Activated CD4-positive, alpha-beta T cell treated with anti-CD3 and anti-CD28 coated beads for 36 hours (primary cell): ENCODE measurements at regions not wholly inside any gene's neighbourhood (a gene's known extent, or its start where the extent isn't known, plus 50 kb on each side); places are given as distances from the start of the nearest gene placed in this dataset.

Experiments used
- ATAC-seq: fragments of 200-7000 bp; cut with Tn5 transposase; one replicate; pipeline ENCODE4 v1.10.0; 2021; ENCODE audit warnings: mild to moderate bottlenecking, moderate library complexity
- CTCF ChIA-PET: fragments of 350-600 bp; sonication (Branson Sonifier 250); formaldehyde crosslinking; loops from one replicate; lab custom pipeline; 2021; ENCODE audit warnings: antibody characterized with exemption; lab: Charles Lee
- POLR2A ChIA-PET: fragments of 350-600 bp; sonication (Branson Sonifier 250); formaldehyde crosslinking; loops from one replicate; lab custom pipeline; 2021; ENCODE audit warnings: antibody characterized with exemption, inconsistent platforms; lab: Charles Lee
- DNase-seq: peaks from one replicate; pipeline ENCODE4 v3.0.0-alpha.2; 2020
- H3K27ac Mint-ChIP-seq: one replicate; pipeline ENCODE4 v1.8.0; 2021; ENCODE audit warnings: mixed read lengths
- H3K27me3 Mint-ChIP-seq: one replicate; pipeline ENCODE4 v1.8.0; 2021; ENCODE audit warnings: mixed read lengths
- H3K36me3 Mint-ChIP-seq: one replicate; pipeline ENCODE4 v1.8.0; 2021; ENCODE audit warnings: low read depth, mixed read lengths
- H3K4me1 Mint-ChIP-seq: one replicate; pipeline ENCODE4 v1.8.0; 2021; ENCODE audit warnings: mixed read lengths
- H3K4me3 Mint-ChIP-seq: one replicate; pipeline ENCODE4 v1.8.0; 2021; ENCODE audit warnings: mild to moderate bottlenecking, moderate library complexity, mixed read lengths
- H3K9me3 Mint-ChIP-seq: one replicate; pipeline ENCODE4 v1.8.0; 2021; ENCODE audit warnings: low read depth, mixed read lengths
- intact Hi-C, 2 experiments: fragments of 100-400 bp; cut with DNase I in 1 of 2; cut with micrococcal nuclease in 1 of 2; formaldehyde crosslinking; loops; one replicate each; pipeline versions ENCODE4 v1.14.2 to v1.15.1; 2022 to 2024; cut with DNase I, micrococcal nuclease

GRCh38 chr10:131811630-131812403 lies 89.0 kb upstream of the PPP2R2D start:
- no peak for DNase-seq
- ChIA-PET CTCF (no interaction called here), POLR2A (no interaction called here)
- H3K36me3 Mint-ChIP-seq, result no peaks in the 10 kb centered on the region
- intact Hi-C loops, result no loop called here
- ATAC-seq, result no peak
- H3K4me1 Mint-ChIP-seq, result no peaks in the 10 kb centered on the region
- no peaks in the 10 kb centered on the region for H3K9me3 Mint-ChIP-seq
- peaks cover 9% of the 10 kb centered on the region for H3K27me3 Mint-ChIP-seq
- H3K4me3 Mint-ChIP-seq, result no peak overlapping the region
- H3K27ac Mint-ChIP-seq, result no peak overlapping the region

GRCh38 chr10:131812736-131813604 lies 87.8 kb upstream of the PPP2R2D start:
- intact Hi-C loops, result no loop called here
- Mint-ChIP-seq H3K27me3 (peaks cover 9% of the 10 kb centered on the region), H3K27ac (no peak overlapping the region), H3K4me3 (no peak overlapping the region), H3K4me1 (no peaks in the 10 kb centered on the region), H3K9me3 (no peaks in the 10 kb centered on the region), H3K36me3 (no peaks in the 10 kb centered on the region)
- CTCF ChIA-PET, result no interaction called here
- POLR2A ChIA-PET, result no interaction called here
- DNase-seq, result no peak
- ATAC-seq, result no peak

- ChIA-PET POLR2A (no interaction called here), CTCF (no interaction called here)
- ATAC-seq (no peak), DNase-seq (no peak)
- Mint-ChIP-seq H3K9me3 (no peaks in the 10 kb centered on the region), H3K27me3 (peaks cover 5% of the 10 kb centered on the region), H3K27ac (no peak overlapping the region), H3K36me3 (no peaks in the 10 kb centered on the region), H3K4me1 (no peaks in the 10 kb centered on the region), H3K4me3 (no peak overlapping the region)
- intact Hi-C loops, result no loop called here
Observed at GRCh38 chr10:131814567-131815265, 86.1 kb upstream of the PPP2R2D start.

GRCh38 chr10:131815266-131816156 lies 85.3 kb upstream of the PPP2R2D start:
- CTCF ChIA-PET, result no interaction called here
- peaks cover 5% of the 10 kb centered on the region for H3K27me3 Mint-ChIP-seq
- ATAC-seq, result no peak
- intact Hi-C loops, result no loop called here
- no peaks in the 10 kb centered on the region for H3K9me3 Mint-ChIP-seq
- no peaks in the 10 kb centered on the region for H3K36me3 Mint-ChIP-seq
- no peaks in the 10 kb centered on the region for H3K4me1 Mint-ChIP-seq
- H3K27ac Mint-ChIP-seq, result no peak overlapping the region
- H3K4me3 Mint-ChIP-seq, result no peak overlapping the region
- POLR2A ChIA-PET, result no interaction called here
- DNase-seq, result no peak

- no peak for ATAC-seq
- CTCF ChIA-PET, result no interaction called here
- no peak overlapping the region for H3K27ac Mint-ChIP-seq
- peaks cover 5% of the 10 kb centered on the region for H3K27me3 Mint-ChIP-seq
- H3K4me1 Mint-ChIP-seq, result no peaks in the 10 kb centered on the region
- POLR2A ChIA-PET, result no interaction called here
- DNase-seq, result no peak
- no peak overlapping the region for H3K4me3 Mint-ChIP-seq
- H3K9me3 Mint-ChIP-seq, result no peaks in the 10 kb centered on the region
- intact Hi-C loops, result no loop called here
- H3K36me3 Mint-ChIP-seq, result no peaks in the 10 kb centered on the region
Observed at GRCh38 chr10:131816157-131816775, 84.5 kb upstream of the PPP2R2D start.

- H3K4me1 Mint-ChIP-seq, result no peaks in the 10 kb centered on the region
- ChIA-PET CTCF (no interaction called here), POLR2A (no interaction called here)
- intact Hi-C loops, result no loop called here
- H3K9me3 Mint-ChIP-seq, result no peaks in the 10 kb centered on the region
- H3K4me3 Mint-ChIP-seq, result no peak overlapping the region
- H3K27ac Mint-ChIP-seq, result no peak overlapping the region
- no peak for ATAC-seq
- H3K27me3 Mint-ChIP-seq, result peaks cover 5% of the 10 kb centered on the region
- no peaks in the 10 kb centered on the region for H3K36me3 Mint-ChIP-seq
- no peak for DNase-seq
Observed at GRCh38 chr10:131816941-131817700, 83.7 kb upstream of the PPP2R2D start.

GRCh38 chr10:131817866-131818509 lies 82.8 kb upstream of the PPP2R2D start:
- no peak overlapping the region for H3K4me3 Mint-ChIP-seq
- H3K36me3 Mint-ChIP-seq, result no peaks in the 10 kb centered on the region
- no peaks in the 10 kb centered on the region for H3K9me3 Mint-ChIP-seq
- H3K4me1 Mint-ChIP-seq, result no peaks in the 10 kb centered on the region
- intact Hi-C loops, result no loop called here
- POLR2A ChIA-PET, result no interaction called here
- ATAC-seq, result no peak
- CTCF ChIA-PET, result no interaction called here
- DNase-seq, result no peak
- H3K27me3 Mint-ChIP-seq, result peaks cover 5% of the 10 kb centered on the region
- H3K27ac Mint-ChIP-seq, result no peak overlapping the region

GRCh38 chr10:131818510-131819234 lies 82.1 kb upstream of the PPP2R2D start:
- no peak for DNase-seq
- Mint-ChIP-seq H3K4me3 (no peak overlapping the region), H3K4me1 (no peaks in the 10 kb centered on the region), H3K9me3 (no peaks in the 10 kb centered on the region), H3K36me3 (no peaks in the 10 kb centered on the region), H3K27me3 (peaks cover 5% of the 10 kb centered on the region), H3K27ac (no peak overlapping the region)
- no peak for ATAC-seq
- CTCF ChIA-PET, result no interaction called here
- intact Hi-C loops, result no loop called here
- POLR2A ChIA-PET, result no interaction called here

- CTCF ChIA-PET, result no interaction called here
- no peak overlapping the region for H3K4me3 Mint-ChIP-seq
- H3K27ac Mint-ChIP-seq, result no peak overlapping the region
- H3K36me3 Mint-ChIP-seq, result no peaks in the 10 kb centered on the region
- intact Hi-C loops, result no loop called here
- H3K9me3 Mint-ChIP-seq, result no peaks in the 10 kb centered on the region
- H3K4me1 Mint-ChIP-seq, result no peaks in the 10 kb centered on the region
- POLR2A ChIA-PET, result no interaction called here
- H3K27me3 Mint-ChIP-seq, result peaks cover 4% of the 10 kb centered on the region
- ATAC-seq (no peak), DNase-seq (no peak)
Observed at GRCh38 chr10:131819241-131820072, 81.4 kb upstream of the PPP2R2D start.
